DOHH2 (cell line): ENCODE measurements at regions not wholly inside any gene's neighbourhood (a gene's known extent, or its start where the extent isn't known, plus 50 kb on each side); places are given as distances from the start of the nearest gene placed in this dataset.

Source experiments
- H3F3A ChIP-seq: fragments of 200-600 bp; sonication (generic), shearing (Covaris generic); 2 replicates; pipeline ENCODE4 v1.6.0; 2016; ENCODE audit warnings: antibody characterized with exemption, mild to moderate bottlenecking; ENCODE audit not compliant: control insufficient read depth, insufficient read depth
- H3K27ac ChIP-seq: fragments of 200-600 bp; sonication (generic); 2 replicates; pipeline ENCODE4 v1.5.1; 2014; ENCODE audit warnings: low read depth, mild to moderate bottlenecking, low read length, moderate library complexity
- H3K27me3 ChIP-seq: fragments of 200-600 bp; sonication (generic); 2 replicates; pipeline ENCODE4 v1.6.1; 2014; ENCODE audit warnings: mild to moderate bottlenecking, low read length, mixed read lengths; ENCODE audit not compliant: control insufficient read depth
- H3K36me3 ChIP-seq: fragments of 200-600 bp; sonication (generic); 2 replicates; pipeline ENCODE4 v1.6.1; 2014; ENCODE audit warnings: mild to moderate bottlenecking, low read length, moderate library complexity, mixed read lengths; ENCODE audit not compliant: control insufficient read depth
- H3K4me1 ChIP-seq: fragments of 200-600 bp; sonication (generic); 2 replicates; pipeline ENCODE4 v1.6.1; 2014; ENCODE audit warnings: mild to moderate bottlenecking, low read length, mixed read lengths; ENCODE audit not compliant: control insufficient read depth
- H3K4me2 ChIP-seq: fragments of 200-600 bp; sonication (generic); 2 replicates; pipeline ENCODE4 v1.6.0; 2014; ENCODE audit warnings: mild to moderate bottlenecking, low read length, moderate library complexity
- H3K4me3 ChIP-seq: fragments of 200-600 bp; sonication (generic); 2 replicates; pipeline ENCODE4 v1.5.1; 2014; ENCODE audit warnings: mild to moderate bottlenecking, low read length, mixed read lengths
- H3K79me2 ChIP-seq: fragments of 200-600 bp; sonication (generic); 2 replicates; pipeline ENCODE4 v1.6.1; 2014; ENCODE audit warnings: mild to moderate bottlenecking, low read length, mixed read lengths; ENCODE audit not compliant: control insufficient read depth
- H3K9me2 ChIP-seq: fragments of 200-600 bp; sonication (generic); replicated peaks from 2 replicates; pipeline ENCODE4 v1.6.1; 2014; ENCODE audit warnings: mild to moderate bottlenecking, low read length, mixed read lengths; ENCODE audit not compliant: control insufficient read depth
- H3K9me3 ChIP-seq: fragments of 200-600 bp; sonication (generic); 2 replicates; pipeline ENCODE4 v1.6.1; 2014; ENCODE audit warnings: antibody characterized with exemption, low read length, mixed read lengths; ENCODE audit not compliant: control insufficient read depth, insufficient read depth
- H4K20me1 ChIP-seq: fragments of 200-600 bp; sonication (generic); 2 replicates; pipeline ENCODE4 v1.6.0; 2014; ENCODE audit warnings: low read depth, mild to moderate bottlenecking, antibody characterized with exemption, low read length, moderate library complexity; ENCODE audit not compliant: control insufficient read depth, insufficient read depth
- EZH2phosphoT487 ChIP-seq: fragments of 200-600 bp; sonication (generic); IDR thresholded peaks from 2 replicates; pipeline ENCODE4 v1.6.1; 2017; ENCODE audit warnings: borderline replicate concordance, mild to moderate bottlenecking, antibody characterized with exemption, low read length, moderate library complexity, mixed read lengths
- TF ChIP-seq, protein P1 (sequence below): fragments of 200-600 bp; sonication (generic); IDR thresholded peaks from one replicate; pipeline ENCODE4 v1.5.1; 2014; ENCODE audit warnings: antibody characterized with exemption, mild to moderate bottlenecking, low read depth, low read length; ENCODE audit not compliant: poor library complexity, severe bottlenecking

DNA sequence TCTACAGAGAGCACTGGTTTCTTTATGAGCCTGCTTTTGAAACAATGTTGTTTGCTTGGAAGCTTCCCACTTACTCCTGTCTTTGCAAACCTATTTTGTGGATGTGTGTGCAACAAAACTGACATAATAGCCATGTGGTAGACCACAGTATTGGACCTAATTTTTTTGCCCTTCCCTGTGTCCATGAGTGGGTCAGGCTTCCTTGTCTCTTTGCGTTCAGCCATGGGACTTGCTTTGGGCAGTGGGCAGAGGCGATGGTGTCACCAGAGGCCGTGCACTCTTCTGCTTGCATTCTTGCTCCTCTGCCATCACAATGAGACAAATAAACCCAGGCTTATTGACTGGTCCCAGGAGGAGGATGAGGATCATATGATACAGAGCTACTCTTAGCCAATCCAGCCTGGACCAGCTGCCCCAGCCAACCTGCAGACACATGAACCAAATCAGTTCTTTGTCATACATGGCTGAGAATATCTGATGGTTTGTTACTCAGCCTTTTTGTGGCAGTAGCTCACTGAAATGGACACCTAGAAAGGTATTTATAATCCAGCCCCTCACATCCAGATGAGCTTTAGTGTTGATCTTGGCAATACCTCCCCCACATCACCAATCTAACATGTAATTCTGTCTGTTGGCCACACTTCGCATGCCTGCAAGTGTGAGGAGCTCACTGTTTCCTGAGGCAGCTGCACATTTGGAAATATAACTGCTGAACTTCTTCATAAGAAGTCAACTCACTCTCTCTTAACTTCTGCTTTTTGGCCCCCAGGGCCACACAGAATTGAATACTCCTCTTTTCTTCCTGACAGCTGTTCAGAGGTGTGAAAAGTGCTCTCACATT is 427.8 kb upstream of the ZMIZ1 start:
- Histone ChIP-seq H3K4me1 (peaks cover 29% of the 10 kb centered on the region), H3K79me2 (no peaks in the 10 kb centered on the region), H3K27me3 (0 out of 2 replicates have a peak, but pooled peaks cover 3% of the 10 kb centered on the region), H4K20me1 (no peaks in the 10 kb centered on the region), H3K9me3 (no peaks in the 10 kb centered on the region), H3K4me3 (no peak overlapping the region), H3K4me2 (peak overlapping the region; percentile 23), H3K36me3 (no peaks in the 10 kb centered on the region), H3K27ac (peak overlapping the region; percentile 39), H3K9me2 (no peaks in the 10 kb centered on the region), H3F3A (no peaks in the 10 kb centered on the region)
- TF ChIP-seq EZH2phosphoT487, result no peak
- TF ChIP-seq, protein P1, sequence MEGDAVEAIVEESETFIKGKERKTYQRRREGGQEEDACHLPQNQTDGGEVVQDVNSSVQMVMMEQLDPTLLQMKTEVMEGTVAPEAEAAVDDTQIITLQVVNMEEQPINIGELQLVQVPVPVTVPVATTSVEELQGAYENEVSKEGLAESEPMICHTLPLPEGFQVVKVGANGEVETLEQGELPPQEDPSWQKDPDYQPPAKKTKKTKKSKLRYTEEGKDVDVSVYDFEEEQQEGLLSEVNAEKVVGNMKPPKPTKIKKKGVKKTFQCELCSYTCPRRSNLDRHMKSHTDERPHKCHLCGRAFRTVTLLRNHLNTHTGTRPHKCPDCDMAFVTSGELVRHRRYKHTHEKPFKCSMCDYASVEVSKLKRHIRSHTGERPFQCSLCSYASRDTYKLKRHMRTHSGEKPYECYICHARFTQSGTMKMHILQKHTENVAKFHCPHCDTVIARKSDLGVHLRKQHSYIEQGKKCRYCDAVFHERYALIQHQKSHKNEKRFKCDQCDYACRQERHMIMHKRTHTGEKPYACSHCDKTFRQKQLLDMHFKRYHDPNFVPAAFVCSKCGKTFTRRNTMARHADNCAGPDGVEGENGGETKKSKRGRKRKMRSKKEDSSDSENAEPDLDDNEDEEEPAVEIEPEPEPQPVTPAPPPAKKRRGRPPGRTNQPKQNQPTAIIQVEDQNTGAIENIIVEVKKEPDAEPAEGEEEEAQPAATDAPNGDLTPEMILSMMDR, result no peak

DNA sequence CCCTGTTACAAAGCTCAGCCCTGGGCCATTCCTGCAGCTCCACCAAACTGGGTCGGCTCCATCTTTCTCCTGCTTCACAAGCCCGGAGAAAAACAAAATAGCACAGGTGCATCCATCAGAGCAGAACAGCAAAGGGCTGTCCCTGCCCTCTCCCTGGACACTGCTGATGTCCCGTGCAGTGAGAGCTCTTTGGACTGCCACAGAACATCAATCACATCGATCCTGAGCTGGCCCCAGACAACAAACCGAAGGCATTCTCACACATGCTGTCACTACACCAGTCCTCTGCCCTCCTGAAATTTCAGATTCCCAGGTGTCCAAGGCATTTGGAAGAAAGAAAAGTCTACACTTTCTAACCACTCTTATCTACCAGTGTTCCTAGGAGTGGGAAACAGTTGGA is 427.1 kb upstream of the ZMIZ1 start:
- Histone ChIP-seq H3K9me2 (no peaks in the 10 kb centered on the region), H3K4me1 (peaks cover 29% of the 10 kb centered on the region), H3K27me3 (0 out of 2 replicates have a peak, but pooled peaks cover under 1% of the 10 kb centered on the region), H4K20me1 (no peaks in the 10 kb centered on the region), H3K79me2 (no peaks in the 10 kb centered on the region), H3K27ac (peak overlapping the region; percentile 39), H3K4me2 (peak overlapping the region; percentile 23), H3K9me3 (no peaks in the 10 kb centered on the region), H3K36me3 (no peaks in the 10 kb centered on the region), H3K4me3 (no peak overlapping the region), H3F3A (no peaks in the 10 kb centered on the region)
- TF ChIP-seq, protein P1, result no peak

DNA sequence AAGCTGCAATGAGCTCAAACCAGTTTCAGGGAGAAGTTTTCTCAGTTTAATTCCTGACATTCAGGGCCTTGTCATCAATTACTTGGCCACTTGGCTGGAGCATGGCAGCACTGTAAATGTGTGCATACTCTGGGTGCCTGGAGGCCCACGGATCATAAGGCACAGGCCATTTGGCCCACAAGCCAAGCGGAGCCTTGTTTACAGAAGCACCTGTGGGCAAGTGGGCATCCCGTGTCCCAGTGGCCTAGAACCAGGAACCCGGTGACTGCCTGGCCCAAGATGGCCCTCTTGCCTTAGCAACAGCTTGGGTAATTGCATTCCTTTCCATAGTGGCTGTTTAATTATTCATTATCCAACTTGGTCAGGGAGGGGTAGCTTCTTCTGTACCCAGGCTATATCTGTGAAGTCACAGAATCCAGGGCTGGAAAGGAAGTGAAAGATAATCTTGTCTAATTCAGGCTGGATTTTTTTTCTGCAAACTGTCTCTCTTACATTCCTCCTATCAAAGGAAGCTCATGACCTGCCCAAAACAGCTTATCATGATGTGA is 426.4 kb upstream of the ZMIZ1 start:
- Histone ChIP-seq H3K4me3 (no peak overlapping the region), H3K4me2 (no peak overlapping the region), H3K9me3 (no peaks in the 10 kb centered on the region), H4K20me1 (no peaks in the 10 kb centered on the region), H3K27me3 (no peaks in the 10 kb centered on the region), H3F3A (no peaks in the 10 kb centered on the region), H3K4me1 (peaks cover 29% of the 10 kb centered on the region), H3K79me2 (no peaks in the 10 kb centered on the region), H3K27ac (no peak overlapping the region), H3K9me2 (no peaks in the 10 kb centered on the region), H3K36me3 (no peaks in the 10 kb centered on the region)
- no peak for TF ChIP-seq EZH2phosphoT487
- TF ChIP-seq, protein P1, result no peak
